Osteoblast (primary cell): ENCODE measurements at regions not wholly inside any gene's neighbourhood (a gene's known extent, or its start where the extent isn't known, plus 50 kb on each side); places are given as distances from the start of the nearest gene placed in this dataset.

Experiments used
- DNase-seq: peaks from one replicate; pipeline ENCODE4 v3.0.0; 2011; ENCODE audit warnings: low spot score, mixed read lengths; ENCODE audit not compliant: insufficient read length; ENCODE audit errors: missing footprints
- H2AFZ ChIP-seq: 2 replicates; pipeline ENCODE4 v1.6.0; 2011; ENCODE audit warnings: mild to moderate bottlenecking, low read length
- H3K27ac ChIP-seq: 2 replicates; pipeline ENCODE4 v1.5.1; 2011; ENCODE audit warnings: mild to moderate bottlenecking, low read depth, low read length, moderate library complexity
- H3K27me3 ChIP-seq: 2 replicates; pipeline ENCODE4 v1.6.0; 2012; ENCODE audit warnings: mild to moderate bottlenecking, control low read depth, inconsistent platforms, low read length, moderate library complexity; ENCODE audit not compliant: insufficient read depth
- H3K36me3 ChIP-seq: 2 replicates; pipeline ENCODE4 v1.5.1; 2011; ENCODE audit warnings: mild to moderate bottlenecking, low read length, control low read depth, moderate library complexity; ENCODE audit not compliant: insufficient read depth
- H3K4me1 ChIP-seq: 2 replicates; pipeline ENCODE4 v1.5.1; 2011; ENCODE audit warnings: mild to moderate bottlenecking, low read length, control low read depth, moderate library complexity; ENCODE audit not compliant: insufficient read depth
- H3K4me2 ChIP-seq: 2 replicates; pipeline ENCODE4 v1.6.0; 2011; ENCODE audit warnings: mild to moderate bottlenecking, low read length; ENCODE audit not compliant: insufficient read depth
- H3K4me3 ChIP-seq: fragments of 200-600 bp; sonication (generic); 3 replicates; pipeline ENCODE4 v1.5.1; 2012; ENCODE audit warnings: mild to moderate bottlenecking, low read length, inconsistent platforms; ENCODE audit not compliant: insufficient read depth
- H3K79me2 ChIP-seq: 2 replicates; pipeline ENCODE4 v1.6.0; 2012; ENCODE audit warnings: mild to moderate bottlenecking, low read length, control low read depth, inconsistent platforms; ENCODE audit not compliant: insufficient read depth
- H3K9me3 ChIP-seq: 2 replicates; pipeline ENCODE4 v1.5.1; 2011; ENCODE audit warnings: low read depth, low read length, control low read depth
- H4K20me1 ChIP-seq: 2 replicates; pipeline ENCODE4 v1.6.0; 2012; ENCODE audit warnings: mild to moderate bottlenecking, low read length, control low read depth; ENCODE audit not compliant: insufficient read depth
- CTCF ChIP-seq: IDR thresholded peaks from 2 replicates; pipeline ENCODE4 v1.5.1; 2011; ENCODE audit warnings: mild to moderate bottlenecking, low read depth, low read length, moderate library complexity; ENCODE audit errors: extremely low read depth

- no peak overlapping the region for H3K4me2 ChIP-seq
- H3K36me3 ChIP-seq = no peaks in the 10 kb centered on the region
- no peaks in the 10 kb centered on the region for H3K27me3 ChIP-seq
- H3K79me2 ChIP-seq = no peaks in the 10 kb centered on the region
- H3K4me1 ChIP-seq = no peaks in the 10 kb centered on the region
- no peak overlapping the region for H3K4me3 ChIP-seq
- no peaks in the 10 kb centered on the region for H4K20me1 ChIP-seq
- TF ChIP-seq CTCF = no peak
- H3K27ac ChIP-seq = no peak overlapping the region
- DNase-seq = no peak
- no peaks in the 10 kb centered on the region for H3K9me3 ChIP-seq
- no peak overlapping the region for H2AFZ ChIP-seq
These were observed 827.6 kb upstream of the ADGRL2 start for GRCh38 chr1:80973101-80973500.

GRCh38 chr1:80966266-80966665 lies 834.5 kb upstream of the ADGRL2 start:
- Histone ChIP-seq H3K4me3 (no peak overlapping the region), H3K9me3 (peaks cover 2% of the 10 kb centered on the region), H3K36me3 (no peaks in the 10 kb centered on the region), H2AFZ (no peak overlapping the region), H3K27ac (no peak overlapping the region), H3K79me2 (no peaks in the 10 kb centered on the region), H3K4me2 (no peak overlapping the region), H3K4me1 (no peaks in the 10 kb centered on the region), H3K27me3 (no peaks in the 10 kb centered on the region), H4K20me1 (no peaks in the 10 kb centered on the region)
- TF ChIP-seq CTCF = no peak
- DNase-seq = no peak

- H3K4me2 ChIP-seq = no peak overlapping the region
- no peaks in the 10 kb centered on the region for H3K4me1 ChIP-seq
- H2AFZ ChIP-seq = no peak overlapping the region
- TF ChIP-seq CTCF = no peak
- no peaks in the 10 kb centered on the region for H3K27me3 ChIP-seq
- no peak for DNase-seq
- no peaks in the 10 kb centered on the region for H3K79me2 ChIP-seq
- H3K27ac ChIP-seq = no peak overlapping the region
- no peaks in the 10 kb centered on the region for H3K36me3 ChIP-seq
- H3K4me3 ChIP-seq = no peak overlapping the region
- peaks cover 2% of the 10 kb centered on the region for H3K9me3 ChIP-seq
- H4K20me1 ChIP-seq = no peaks in the 10 kb centered on the region
These were observed 838.2 kb upstream of the ADGRL2 start for GRCh38 chr1:80962564-80962963.

- Histone ChIP-seq H4K20me1 (no peaks in the 10 kb centered on the region), H3K27me3 (no peaks in the 10 kb centered on the region), H3K4me3 (no peak overlapping the region), H2AFZ (no peak overlapping the region), H3K27ac (no peak overlapping the region), H3K79me2 (no peaks in the 10 kb centered on the region), H3K36me3 (no peaks in the 10 kb centered on the region), H3K4me2 (no peak overlapping the region), H3K4me1 (no peaks in the 10 kb centered on the region), H3K9me3 (peaks cover 2% of the 10 kb centered on the region)
- no peak for DNase-seq
- TF ChIP-seq CTCF = no peak
These were observed 839.1 kb upstream of the ADGRL2 start for GRCh38 chr1:80961464-80962190.
